ENCODE measurements at regions not wholly inside any gene's neighbourhood (a gene's known extent, or its start where the extent isn't known, plus 50 kb on each side); places are given as distances from the start of the nearest gene placed in this dataset.

DNA sequence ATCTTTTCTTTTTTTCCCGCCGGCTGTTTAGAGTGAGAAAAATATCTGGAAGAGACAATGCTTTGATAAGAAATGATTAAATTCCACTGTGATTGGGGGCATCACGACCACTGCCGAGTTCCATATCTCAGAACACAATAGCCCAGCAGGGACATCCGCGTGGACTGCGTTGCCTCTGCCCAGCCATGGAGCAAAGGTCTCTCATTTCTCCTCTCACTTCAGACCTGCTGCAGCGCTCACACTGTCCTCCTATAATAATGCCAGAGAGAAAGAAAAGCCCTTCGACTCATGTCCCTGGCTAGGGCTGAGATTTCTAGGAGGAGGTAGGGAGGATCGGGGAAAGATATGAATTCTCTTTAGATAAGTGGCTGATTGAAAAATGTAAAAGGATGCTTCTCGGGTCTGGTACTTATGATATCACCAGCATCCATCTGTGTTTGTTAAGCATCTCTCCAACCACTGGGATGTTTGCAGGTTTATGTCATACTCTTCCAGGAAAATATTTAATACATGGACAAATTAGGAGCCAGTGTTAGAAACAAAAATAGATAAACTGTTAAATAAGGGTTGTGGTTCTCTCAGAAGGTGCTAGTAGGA, 472.9 kb upstream of the AKR1E2 start:
- DNase-seq (ENCODE audit: low read depth in 2 of 2, low spot score in 1 of 2), result no peak

DNA sequence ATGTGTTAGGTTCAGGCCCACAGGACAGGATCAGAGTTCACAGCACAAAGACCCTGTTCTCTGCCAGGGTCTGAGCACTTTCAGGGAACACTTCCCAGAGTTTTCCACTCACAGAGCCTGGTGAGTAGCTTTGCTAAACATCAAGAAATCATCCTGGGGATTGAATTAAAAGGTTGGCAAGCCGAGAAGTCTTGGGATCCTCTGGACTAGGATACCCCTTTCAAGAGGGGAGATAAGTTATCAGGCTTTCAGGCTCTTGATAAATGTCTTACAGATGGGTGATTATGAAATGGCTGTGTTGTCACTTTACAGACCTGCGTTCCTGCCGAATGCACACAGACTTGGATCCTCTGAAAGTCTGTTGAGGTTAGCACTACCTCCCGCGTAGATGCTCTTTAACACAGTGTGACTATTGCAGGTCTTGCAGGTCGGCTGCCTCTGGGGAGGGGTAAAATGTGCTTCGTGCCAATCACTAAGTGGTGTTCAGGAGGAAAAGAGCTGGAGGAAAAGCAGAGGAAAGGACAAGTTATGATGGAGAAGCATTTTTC, 473.5 kb upstream of the AKR1E2 start:
- no peak for DNase-seq (ENCODE audit: low read depth in 2 of 2, low spot score in 1 of 2)

DNA sequence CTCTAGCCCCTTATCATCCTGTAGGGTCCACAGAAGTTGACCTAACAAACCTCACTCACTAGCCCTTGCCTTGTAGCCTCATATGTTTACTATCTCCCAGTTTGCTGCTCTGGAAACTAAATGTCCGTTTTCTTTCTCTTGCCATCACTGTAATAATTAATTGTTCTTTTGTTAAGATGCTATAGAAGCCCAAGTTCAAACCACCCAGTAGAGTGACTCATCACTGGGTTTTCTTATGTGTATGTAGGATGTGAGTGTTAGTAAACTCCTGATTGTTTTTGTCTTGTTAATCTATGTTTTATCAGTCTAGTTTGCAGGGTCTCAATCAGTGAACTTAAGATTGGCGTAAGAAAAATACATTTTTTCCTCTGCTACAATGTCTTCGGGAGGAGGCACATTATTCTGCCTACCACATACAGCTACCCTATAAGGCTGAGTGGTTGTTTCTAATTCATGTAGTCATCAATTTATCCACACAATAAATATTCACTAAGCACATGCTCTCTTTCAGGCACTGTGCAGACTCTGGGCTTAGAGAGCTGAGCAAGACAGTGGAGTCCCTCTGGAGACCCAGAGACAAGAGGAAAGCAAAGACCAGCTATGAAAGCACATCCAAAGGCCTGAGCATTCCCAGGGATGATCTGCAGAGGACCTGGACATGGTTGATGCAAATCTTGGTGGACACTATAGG, 474.1 kb upstream of the AKR1E2 start:
- no peak for DNase-seq (ENCODE audit: low read depth in 2 of 2, low spot score in 1 of 2)

DNA sequence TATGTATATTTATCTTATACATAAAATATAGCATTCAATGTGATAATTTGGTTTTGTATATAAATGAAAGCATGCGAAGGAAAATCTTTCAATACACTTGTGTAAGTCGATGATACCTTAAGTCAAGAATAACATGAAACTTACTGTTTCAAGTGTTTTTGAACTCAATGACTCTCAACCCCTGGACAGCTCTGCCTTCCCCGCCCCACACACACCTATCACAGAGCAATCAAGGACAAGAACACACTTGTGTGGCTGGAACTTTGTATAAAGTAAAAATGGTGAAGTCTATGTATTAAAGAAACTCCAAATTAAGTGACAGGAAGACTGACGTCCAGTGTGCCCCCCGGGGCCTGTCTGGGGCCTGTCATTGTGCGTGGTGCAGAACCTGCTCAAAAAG, 478.6 kb upstream of the AKR1E2 start:
- DNase-seq (ENCODE audit: low read depth in 2 of 2, low spot score in 1 of 2), result no peak

DNA sequence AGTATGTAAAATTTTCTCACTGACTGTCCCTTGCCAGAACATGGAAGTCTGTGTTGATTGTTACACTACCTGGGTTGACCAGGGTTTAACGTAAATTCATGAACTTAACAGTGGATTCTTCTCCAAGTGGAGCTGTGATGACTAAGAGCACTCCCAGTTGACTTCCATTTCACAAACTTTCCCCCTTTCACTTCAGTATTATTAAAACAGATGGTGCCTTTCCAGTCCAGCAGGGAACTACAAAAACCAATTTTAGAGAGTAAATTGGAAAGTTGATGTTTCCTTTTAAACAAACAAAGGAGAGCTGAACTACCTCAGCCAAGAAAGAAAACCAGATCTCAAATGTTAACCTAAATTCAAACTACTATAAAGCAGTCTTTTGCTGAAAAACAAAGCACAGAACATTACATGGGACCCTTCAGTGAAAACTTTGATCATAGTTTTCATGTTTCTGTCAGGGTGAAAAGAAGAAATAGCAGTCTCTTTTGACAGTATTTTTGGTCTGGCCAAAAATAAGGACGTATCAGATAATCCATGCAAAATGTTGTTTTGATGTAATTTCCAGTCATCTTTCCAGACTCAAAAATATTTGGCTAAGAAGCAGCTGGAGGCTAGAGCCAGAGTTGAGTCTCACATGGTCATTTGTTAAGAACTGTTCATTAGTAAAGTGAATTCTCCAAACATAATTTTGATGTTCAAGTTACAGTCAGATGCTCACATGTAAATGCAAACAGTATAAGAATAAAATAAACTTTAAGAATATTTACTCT, 479.9 kb upstream of the AKR1E2 start:
- DNase-seq (ENCODE audit: low read depth in 2 of 2, low spot score in 1 of 2), result no peak

DNA sequence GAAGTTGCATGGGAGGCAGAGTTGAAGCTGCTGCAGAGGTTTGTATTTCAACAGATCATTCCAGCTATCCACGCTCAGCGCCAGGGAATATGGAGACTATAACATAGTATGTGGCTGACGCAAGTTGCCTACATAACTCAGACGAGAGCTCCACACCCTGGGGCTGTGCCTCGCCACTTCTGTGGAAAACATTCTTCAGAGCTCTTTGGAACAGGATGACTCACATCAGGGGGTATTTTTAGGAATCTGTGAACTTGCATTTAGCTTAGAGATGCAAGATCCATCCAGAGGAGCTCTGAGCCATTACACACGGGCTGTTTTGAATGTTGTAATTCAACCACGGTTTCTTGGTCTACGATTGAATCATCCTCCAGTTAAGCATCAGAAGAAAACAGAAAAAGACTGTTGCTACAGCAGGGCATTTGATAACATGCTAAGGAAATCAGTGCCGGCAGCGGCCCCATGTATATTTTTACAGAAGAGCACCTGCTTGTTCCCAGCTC, 481.5 kb upstream of the AKR1E2 start:
- DNase-seq (ENCODE audit: low read depth in 2 of 2, low spot score in 1 of 2), result no peak

DNA sequence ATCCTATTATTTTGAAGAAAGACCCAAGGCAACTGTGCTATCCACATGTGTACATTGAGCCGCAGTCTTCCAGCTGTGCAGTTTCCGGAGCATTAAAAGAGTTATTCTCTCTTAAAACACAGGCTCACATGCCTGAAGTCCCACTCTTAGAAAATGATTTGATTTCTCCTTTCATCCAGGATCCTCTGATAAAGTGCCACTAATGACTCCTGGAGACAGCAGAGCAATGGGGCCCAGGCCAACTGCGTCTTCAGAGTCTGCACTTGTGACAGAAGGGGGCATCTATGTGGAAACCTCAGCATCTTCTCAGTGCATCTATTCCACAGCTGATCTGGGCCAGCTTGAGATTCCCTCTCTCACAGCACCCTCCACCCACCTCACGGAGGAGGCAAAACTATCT, 482.1 kb upstream of the AKR1E2 start:
- DNase-seq (ENCODE audit: low read depth in 2 of 2, low spot score in 1 of 2), result no peak

DNA sequence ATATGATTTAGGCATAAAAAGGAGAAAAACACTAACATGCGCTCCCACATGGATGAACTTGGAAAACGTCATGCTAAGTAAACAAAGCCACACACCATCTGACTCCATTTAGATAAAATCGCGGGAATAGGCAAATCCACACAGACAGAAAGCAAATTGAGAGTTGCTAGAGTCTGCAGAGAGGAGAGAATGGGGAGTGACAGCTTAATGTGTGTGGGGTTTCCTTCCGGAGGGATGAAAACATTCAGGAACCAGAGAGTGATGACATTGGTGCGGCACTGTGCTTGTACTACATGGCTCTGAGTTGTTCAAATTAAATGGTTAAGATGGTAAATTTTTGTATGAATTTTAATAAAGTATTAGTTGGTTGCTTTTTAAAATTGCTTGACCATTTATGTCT, 482.9 kb upstream of the AKR1E2 start:
- DNase-seq (ENCODE audit: low read depth in 2 of 2, low spot score in 1 of 2), result no peak

DNA sequence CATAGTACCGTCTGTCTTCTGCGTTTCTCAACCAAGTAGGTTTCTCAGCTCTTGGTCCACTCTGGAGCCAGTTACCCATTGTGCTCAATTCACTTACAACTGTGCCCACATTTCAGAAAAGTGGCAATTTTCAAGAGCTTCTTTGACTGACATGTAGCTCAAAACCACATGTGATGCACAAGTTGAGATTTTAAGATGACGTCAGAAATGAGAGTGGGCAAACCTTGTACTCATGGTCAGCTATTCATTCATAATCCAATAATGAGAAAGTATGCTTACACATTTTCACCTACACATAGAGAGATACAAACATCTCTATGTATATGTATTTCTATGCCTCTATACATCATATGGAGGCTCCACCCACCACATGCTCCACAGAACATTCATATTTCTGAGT, 487.2 kb upstream of the AKR1E2 start:
- no peak for DNase-seq (ENCODE audit: low read depth in 2 of 2, low spot score in 1 of 2)

DNA sequence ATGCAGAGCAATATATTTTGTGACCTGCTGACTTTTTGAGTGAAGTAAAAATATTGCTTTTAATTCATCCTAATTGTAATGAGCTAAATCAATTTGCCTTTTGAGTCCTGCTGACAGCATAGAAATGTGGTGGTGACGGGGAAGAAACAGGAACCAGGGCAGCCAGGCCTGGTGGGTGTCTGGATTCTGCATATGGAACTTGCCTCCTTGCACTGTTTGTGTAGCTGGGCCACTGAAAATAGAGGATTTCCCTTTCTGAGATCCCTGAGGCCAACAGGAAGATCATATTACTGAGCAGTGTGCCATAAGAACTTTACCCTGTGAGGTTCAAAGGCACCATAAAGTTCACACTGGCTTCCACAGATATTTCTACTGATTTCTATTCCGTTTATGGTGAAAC, 488.4 kb upstream of the AKR1E2 start:
- no peak for DNase-seq (ENCODE audit: low read depth in 2 of 2, low spot score in 1 of 2)

DNA sequence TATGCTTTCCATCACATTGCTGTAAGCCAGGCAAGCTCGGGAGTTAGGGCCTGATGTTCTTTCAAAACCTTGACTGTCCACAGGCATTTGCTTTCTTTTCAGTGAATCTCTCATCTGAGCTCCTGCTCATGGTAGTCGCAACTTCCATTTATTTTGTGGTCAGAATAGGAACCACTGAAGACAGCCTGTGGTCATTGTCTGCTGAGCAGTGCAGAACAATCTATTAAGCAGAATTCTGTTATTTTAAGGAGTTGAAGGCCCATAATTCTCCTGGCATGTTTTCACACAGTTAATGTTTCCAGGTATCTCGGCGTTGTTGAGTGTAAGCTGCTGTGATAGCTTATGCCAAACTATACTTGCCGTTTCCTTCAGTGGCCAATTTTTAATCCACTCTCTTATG, 491.1 kb upstream of the AKR1E2 start:
- no peak for DNase-seq (ENCODE audit: low read depth in 2 of 2, low spot score in 1 of 2)

DNA sequence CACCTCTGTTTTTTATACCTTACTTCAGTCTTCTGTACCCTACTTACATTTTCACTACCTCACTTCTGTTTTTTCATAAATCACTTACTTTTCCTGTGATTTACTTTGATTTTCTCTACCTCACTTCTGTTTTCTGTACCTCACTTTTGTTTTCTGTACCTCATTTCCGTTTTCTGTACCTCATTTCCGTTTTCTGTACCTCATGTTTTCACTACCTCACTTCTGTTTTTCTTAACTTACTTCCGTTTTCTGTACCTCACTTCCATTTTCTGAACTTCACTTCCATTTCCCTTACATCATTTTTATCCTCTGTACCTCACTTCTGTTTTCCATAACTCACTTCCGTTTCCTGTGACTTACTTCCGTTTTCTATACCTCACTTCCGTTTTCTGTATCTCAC, 492.0 kb upstream of the AKR1E2 start:
- no peak for DNase-seq (ENCODE audit: low read depth in 2 of 2, low spot score in 1 of 2)

DNA sequence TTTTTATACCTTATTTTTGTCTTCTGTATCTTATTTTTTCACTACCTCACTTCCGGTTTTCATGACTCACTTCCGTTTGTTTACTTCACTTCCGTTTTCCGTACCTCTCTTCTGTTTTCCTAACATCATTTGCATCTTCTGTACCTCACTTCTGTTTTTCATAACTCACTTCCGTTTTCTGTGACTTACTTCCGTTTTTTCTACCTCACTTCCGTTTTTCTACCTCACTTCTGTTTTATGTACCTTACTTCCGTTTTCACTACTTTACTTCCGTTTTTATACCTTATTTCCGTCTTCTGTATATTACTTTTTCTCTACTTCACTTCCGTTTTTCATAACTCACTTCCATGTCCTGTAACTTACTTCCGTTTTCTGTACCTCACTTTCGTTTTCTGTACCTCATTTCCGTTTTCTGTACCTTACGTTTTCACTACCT, 492.5 kb upstream of the AKR1E2 start:
- DNase-seq (ENCODE audit: low read depth in 2 of 2, low spot score in 1 of 2), result no peak

DNA sequence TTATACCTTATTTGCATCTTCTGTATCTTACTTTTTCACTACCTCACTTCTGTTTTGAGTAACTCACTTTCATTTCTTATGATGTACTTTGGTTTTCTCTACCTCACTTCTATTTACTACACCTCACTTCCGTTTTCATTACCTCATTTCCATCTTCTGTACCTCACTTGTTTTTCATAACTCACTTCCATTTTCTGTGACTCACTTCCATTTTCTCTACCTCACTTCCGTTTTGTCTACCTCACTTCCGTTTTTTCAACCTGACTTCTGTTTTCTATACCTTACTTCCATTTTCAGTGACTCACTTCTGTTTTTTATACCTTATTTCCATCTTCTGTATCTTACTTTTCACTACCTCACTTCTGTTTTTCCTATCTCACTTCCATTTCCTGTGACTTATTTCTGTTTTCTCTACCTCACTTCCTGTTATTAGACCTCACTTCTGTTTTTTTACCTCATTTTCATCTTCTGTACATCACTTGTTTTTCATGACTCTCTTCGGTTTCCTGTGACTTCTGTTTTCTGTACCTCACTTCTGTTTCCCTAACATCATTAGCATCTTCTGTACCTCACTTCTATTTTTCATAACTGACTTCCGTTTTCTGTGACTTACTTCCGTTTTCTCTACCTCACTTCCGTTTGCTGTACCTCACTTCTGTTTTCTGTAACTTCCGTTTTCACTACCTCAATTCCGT, 493.1 kb upstream of the AKR1E2 start:
- DNase-seq (ENCODE audit: low read depth in 2 of 2, low spot score in 1 of 2), result no peak

DNA sequence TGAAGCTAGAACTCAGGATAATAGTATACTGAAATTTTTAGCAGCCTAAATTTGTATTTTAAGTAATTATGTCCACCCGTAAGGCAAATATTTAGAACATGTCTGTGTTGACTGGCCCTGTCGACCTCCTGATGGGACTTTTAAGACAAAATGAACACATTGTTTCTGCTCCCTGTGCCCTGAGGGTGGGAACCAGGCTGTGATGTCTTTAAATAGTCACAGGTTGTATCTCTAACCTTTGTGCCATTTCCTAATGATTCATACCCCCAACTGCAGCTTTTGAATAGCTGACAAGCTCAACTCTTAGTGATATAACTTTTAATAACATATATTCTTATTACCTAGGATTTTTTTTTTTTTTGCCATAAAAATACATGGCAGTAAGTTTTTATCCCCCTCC, 494.9 kb upstream of the AKR1E2 start:
- no peak for DNase-seq (ENCODE audit: low read depth in 2 of 2, low spot score in 1 of 2)

DNA sequence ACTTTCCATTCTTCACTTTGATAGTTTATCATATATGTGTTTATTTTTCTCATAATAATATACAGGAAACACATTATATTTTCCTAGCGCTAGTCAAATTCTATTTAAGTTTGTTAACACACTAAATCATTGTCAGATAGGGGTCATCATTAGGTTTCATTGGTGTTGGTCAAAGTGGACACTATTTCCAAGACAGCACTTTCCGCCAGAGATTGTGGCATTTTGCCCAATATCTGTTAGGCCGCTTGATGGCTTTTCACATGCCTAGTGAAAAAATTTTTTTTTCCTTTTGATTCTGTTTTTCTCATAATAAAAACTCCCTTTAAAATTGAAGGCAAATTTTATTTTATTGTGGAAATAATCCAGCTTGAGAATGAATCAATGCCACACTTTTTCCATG, 495.4 kb upstream of the AKR1E2 start:
- no peak for DNase-seq (ENCODE audit: low read depth in 2 of 2, low spot score in 1 of 2)

DNA sequence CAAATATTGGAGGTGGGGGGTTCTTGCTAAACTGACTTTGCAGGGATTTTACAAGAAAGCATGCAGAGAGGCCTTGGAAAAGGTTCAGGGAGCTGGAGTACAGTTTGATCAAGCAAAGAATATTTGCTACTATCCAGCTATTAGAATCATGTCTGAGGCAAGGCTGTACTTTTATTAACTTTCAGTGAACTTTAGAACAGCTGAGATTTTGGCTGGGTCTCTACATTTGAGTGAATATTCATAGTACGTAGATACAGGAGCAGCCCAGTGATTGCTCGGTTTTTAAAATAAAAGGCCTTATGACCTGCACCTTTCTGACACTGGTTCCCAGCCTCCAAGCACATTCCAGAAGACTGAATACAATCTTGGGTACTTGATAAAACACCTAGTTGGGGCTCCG, 496.8 kb upstream of the AKR1E2 start:
- no peak for DNase-seq (ENCODE audit: low read depth in 2 of 2, low spot score in 1 of 2)

DNA sequence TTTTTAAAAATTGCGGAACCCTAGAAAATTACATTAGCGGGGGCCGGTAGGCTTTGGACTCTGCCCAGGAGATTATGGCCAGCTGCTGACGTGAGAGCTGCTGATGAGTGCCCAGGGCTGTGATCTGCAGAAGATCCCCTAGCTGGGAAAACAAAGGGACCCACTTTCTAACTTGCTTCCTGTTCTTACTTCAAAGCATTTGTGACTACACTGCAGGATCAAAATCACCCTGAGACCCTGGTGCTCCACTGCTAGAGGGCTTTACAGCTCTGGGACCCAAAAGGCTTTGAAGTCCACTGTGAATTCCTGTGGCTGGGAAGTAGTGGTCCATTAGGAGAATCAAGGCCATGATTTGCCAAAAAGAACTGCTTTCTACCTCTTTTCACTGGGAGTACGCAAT, 499.4 kb upstream of the AKR1E2 start:
- no peak for DNase-seq (ENCODE audit: low read depth in 2 of 2, low spot score in 1 of 2)

DNA sequence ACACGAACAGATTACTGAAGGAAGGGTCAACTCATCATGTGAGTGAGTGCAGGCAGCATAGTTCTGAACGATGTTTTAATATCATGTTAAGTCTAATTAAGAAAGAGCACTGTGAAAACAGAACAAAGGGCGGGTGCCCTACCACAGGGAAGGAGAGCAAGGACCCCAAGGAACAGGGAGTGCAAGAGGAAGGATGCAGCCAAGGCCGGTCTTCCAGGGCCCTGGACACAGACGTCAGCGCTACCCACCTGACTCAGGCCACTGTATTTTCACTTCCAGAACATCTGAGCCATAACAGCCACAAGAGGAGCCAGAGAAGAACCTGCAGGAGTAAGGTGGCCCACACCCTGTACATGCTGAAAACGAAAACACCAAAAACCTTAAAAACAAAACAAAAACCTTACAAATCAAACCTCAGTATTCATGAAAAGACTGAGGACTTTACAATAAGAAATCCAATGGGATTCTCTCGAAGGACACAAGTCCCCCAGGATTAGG, 506.1 kb upstream of the AKR1E2 start:
- no peak for DNase-seq (ENCODE audit: low read depth in 2 of 2, low spot score in 1 of 2)

DNA sequence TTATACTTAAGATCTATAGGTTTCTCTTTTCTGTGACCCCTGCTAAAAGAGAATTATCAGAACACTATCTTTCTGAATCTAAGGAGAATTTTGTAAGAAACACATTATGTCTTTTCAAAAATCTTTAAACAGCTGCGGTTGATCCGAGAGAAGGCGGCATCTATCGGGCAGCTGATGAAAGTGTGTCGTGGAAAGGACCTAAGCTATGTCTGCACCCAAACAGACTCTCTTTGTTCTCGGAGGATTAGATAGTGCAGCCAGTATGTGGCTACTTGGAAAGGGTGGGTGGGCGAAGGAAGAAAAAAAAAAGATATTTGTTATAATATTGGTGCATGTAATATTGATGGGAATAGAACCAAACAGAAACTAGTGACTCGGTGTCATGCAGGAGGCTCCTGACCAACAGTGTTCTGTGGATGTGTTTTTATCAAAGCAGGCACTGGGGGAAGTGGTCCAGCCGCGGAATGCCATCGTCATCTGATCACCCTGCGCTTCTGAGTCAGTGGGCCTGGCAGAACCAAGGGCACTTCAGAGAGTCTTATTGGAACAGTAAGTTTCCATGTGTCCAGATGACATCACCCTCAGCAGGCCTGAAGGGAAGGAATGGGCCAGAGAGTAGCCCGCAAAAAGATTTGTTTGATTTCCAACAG, 509.7 kb upstream of the AKR1E2 start:
- DNase-seq (ENCODE audit: low read depth in 2 of 2, low spot score in 1 of 2), result no peak

DNA sequence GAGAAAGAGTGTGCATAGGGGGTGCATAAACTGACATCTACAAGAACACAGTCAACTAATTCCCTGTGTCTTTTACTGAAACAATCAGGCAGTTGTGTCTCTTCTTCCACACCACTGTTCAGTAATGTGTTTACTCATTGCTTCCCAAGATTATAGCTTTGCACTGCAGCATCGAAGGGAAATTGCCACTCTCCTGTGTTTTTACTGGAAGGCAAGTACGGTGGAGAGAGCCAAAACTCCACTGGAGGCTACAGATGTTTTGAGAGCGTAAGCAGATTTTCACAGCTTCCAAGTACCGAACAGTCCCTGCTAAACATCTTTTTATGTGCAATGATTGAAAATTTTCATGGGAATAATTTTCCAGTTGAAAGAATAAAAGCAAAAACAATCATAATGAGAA, 510.5 kb upstream of the AKR1E2 start:
- DNase-seq (ENCODE audit: low read depth in 2 of 2, low spot score in 1 of 2), result no peak

All from stimulated activated CD8-positive, alpha-beta memory T cell treated with anti-CD3 and anti-CD28 coated beads, Interleukin-4, amount 100 ng/mL, for 4 hours (primary cell).